GM19468 (cell line): ENCODE measurements at regions not wholly inside any gene's neighbourhood (a gene's known extent, or its start where the extent isn't known, plus 50 kb on each side); places are given as distances from the start of the nearest gene placed in this dataset.

ENCODE experiments used
- ATAC-seq: cut with Tn5 transposase; IDR thresholded peaks from one replicate; pipeline ENCODE4 v1.9.1; 2021; ENCODE audit warnings: mild to moderate bottlenecking, moderate library complexity, moderate number of reproducible peaks; ENCODE audit not compliant: unreplicated experiment; ENCODE audit errors: extremely low read depth

DNA sequence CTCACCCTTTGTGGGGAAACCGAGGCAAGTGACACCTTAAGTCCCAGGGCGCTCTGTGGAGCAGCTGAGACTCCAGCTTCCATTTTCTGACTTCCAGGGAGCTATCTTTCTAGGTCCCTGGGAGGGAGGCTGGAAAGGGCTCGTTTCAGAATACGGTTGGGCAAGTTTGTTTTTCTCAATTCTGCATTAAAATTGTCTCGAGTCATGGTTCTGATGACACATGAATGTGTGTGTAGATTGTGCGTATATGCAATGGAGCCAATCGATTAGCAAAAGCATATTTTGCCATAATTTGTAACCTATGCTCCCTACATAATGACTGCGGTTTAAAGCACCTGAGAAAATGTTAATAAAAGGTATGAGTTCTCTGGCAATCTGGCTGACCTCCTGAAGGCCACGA, 77.3 kb downstream of the SIK1 start:
- no peak for ATAC-seq

DNA sequence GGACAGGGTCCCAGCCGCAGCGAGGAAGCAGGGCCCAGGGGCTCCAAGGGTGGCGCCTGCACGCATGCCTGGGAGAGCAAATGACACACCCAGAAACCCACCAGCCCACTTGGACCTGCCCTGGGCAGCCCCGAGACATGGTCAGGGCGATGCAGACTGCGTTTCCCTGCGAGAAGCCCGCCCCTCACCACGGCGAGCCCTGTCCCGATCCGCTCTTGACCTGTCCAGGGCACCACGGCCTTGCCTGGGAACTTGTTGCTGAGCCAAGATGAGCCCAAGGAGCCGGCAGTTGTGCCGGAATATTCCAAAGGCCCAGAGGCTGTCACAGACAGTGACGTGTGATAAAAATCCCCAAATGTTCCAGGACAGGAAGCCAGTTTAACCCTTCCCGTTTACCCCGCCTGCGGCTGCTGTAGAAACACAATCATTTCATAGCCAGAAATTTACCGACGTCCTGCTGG, 78.1 kb downstream of the SIK1 start:
- no peak for ATAC-seq

DNA sequence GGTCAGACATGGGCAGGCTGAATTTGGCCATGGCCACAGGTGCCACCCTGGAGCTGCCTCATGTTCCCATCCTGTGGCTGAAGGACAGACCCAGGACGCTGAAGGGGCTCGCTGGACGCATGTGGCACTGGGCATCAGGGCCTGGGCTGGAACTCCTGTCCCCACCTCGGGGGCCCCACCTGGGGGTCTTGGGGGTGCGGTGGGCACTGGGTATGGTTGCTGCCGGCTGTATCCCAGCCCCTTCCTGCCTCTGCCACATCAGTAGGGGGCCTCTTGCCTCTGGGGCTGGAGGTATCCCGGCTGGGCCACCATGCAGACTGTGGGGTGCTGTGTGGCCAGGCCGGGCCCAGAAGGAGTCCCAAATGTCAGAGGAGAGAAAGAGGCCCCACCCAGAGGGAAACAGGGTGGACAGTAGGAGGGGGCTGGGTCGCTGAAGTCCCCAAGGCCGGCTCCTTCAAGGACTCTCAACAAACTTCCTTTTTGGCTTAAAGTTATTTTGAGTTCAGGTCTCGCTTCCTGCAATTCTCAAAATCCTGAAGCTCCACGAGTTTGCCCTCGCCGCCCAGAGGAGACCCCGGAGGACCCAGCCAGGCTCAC, 78.7 kb downstream of the SIK1 start:
- no peak for ATAC-seq

DNA sequence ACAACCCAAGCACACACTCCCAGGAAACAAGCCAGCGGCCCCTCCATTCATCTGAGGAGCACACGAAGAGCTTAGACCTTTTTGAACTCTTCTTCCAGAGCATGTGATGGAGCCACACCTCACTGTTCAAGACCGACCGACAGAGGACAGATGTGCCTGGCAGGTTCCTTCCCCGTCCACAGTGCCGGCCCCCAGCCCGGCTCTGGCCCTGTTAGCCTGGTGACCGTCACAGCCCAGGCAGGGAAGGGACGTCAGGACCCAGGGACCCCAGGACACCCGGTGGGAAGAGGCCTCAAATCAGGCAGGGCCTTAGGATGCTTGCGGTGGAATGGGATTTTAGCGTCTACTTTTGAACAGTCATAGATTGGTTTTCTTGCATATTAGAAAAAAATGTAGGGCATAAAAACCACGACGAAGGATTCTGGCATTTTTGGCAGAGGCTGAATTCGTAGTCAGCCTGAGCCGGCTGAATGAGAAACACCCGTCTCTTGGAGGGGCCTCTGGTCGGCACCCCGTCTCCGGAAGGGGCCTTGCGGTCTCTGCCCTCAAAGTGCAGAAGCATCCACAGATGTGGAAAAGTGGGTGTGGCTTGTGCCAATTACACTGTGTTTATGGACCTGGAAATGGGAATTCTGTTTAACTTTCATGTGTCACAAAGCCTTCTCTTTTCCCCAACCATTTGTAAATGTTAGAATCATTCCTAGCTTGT, 79.3 kb downstream of the SIK1 start:
- ATAC-seq, result no peak

DNA sequence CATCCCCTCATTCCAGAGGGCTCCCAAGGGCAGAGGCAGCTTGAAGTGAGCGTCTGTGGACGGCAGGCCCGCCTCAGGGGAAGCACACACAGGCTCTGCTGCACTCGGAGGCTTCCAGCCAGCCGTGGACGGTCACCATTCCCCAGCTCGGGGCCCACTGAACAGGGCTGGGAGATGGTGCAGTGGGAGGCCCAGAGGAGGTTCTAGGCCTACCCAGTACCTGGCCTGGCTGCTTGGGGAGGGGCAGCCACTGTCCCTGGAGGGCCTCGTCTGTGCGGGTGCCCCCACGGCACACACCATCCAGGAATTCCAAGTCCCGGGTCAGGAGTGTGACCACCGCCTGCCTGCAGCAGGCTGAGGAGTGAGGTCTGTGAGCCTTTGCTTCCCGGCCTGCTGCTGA, 80.4 kb downstream of the SIK1 start:
- no peak for ATAC-seq

DNA sequence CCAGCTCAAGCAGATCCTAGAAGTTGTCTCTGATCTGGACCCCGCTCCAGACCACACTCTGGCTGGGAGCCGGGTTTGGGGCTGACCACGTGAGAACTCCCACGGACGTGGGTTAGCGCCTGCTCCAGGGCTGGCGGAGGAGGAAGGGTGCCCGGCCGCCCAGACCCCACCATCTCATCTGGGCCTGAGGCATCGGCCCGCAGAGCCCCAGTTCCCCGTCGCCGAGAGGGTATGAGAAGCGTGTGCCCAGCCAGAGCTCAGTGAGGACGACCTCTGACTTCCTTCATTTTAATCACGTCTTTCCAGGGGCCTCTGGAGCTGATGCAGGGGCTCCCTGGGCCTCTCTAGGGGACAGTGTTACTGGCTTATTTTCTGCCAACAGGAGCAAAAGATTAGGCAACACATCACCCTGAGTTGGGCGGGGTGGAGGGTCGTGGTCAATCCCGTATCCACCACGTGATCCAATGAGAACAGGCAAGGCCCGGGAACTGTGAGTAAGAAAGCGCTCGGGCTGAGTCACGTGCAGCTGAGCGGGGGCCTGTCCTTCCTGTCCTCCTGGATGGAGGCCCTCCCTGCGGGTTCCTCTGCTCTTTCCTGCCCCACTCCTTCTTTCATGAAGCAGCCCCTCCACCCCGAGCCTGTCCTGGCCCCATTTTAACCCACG, 81.1 kb downstream of the SIK1 start:
- ATAC-seq, result no peak

DNA sequence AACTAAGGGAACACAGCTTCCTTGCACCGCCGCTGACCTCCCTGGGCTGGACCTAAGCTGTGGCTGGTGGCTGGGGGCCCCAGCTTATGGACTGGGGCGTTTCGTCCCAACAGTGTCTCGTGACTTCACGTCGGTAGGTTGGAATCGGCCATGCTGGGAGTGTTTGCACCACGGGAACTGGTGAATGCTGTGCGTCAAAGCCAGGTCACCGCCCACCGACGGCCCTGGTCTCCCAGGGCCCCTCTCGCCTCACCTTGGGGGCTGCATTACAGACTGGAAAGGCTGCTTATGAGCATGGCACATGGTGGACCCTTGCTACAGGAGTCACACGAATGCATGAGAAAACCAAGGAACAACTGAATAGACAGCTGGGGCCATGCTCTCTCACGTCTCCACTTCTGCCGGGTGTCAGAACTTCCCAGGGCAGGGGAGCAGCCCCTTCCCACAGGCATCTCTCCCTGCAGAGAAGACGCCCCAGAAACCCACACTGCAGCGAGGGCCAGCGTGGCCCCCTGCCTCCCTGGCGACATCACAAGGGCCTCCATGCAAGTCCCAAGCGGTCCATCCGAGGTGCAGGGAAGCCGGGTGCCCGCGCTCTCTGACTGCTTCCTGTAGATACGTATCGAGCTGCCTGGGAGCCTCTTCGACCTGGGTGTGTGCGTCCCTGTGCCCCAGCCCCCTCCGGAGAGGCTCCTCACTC, 81.7 kb downstream of the SIK1 start:
- no peak for ATAC-seq

DNA sequence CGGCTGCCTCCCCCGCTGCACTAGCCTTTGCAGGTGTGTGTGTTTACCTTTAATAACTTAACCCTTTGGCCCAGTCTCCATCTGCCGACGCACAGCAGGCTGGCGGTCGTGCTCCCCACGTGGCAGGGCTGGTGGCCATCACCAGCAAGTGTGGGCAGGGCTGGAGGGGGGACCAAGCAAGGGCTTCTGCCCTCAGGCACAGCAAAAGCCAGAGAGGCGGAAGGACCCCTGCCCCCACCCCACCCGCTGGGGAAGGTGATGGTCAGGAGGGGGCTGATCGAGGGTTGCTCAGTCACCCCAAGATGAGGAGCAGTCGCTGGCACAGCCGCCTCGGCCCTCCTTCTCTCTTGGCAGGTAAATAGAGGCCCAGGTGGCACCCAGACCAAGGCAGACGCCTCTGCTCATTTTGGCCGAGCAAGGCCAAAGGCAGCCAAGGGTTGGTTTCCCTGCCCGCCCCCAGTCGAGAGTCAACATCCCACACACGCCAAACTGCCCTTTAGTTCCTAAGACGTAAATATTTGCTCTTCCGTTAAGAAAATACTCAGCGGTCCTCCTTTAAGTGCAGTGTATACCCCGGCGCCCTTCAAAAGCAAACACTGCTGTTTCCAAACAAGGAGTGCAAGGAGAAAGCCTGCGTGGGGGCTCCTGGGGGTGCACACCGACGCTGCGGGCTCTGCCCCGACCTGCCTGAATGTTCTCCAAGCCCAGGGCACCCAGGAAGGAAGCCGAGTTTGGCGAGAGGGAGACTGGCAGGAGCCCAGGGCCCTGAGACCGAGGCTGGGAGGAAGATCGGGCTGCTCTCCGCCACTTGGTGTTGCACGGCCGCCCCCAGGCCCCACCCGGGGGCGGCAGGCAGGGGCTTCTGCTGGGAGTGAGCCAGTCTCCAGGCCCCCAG, 82.7 kb downstream of the SIK1 start:
- no peak for ATAC-seq

DNA sequence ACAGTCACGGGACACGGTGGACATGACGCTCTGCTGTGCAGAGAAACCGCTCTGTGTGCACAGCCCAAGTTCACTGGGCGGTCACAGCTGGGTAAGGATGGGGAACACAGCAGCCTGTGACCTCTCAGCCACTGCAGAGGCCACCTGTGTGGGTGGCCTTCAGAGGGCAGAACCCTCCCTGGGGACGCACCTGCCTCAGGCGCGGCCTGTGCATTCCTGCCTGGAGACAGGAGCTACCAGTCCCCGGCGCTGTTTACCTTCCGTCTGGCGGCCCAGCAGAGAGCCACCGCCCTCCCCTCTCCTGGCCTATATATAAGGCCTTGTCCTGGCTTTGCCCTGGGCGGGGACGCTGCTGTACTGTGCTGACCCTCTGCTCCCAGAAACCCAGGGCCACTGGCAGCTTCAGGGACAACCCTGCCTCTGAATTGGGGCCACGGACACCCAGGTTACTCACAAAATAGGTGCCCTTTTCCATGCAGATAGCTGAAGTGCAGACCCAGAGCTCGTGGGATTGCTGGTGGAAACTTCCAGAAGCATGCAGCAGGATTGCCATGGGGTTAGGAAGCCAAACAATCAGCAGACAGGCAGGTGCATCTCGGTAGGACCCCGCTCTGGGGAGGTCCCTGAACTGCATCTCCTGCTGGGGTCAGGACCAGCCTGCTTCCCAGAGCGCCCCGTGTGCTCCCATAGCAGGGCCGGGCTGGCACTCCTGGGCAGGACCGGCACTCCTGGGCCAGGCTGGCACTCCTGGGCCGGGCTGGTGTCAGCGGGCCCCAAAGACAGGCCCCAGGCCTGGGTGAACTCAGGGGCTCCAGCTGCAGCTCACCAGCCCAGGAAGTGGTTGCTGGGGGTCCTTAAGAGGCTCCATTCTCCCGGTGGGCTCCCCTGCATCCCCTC, 83.6 kb downstream of the SIK1 start:
- no peak for ATAC-seq

DNA sequence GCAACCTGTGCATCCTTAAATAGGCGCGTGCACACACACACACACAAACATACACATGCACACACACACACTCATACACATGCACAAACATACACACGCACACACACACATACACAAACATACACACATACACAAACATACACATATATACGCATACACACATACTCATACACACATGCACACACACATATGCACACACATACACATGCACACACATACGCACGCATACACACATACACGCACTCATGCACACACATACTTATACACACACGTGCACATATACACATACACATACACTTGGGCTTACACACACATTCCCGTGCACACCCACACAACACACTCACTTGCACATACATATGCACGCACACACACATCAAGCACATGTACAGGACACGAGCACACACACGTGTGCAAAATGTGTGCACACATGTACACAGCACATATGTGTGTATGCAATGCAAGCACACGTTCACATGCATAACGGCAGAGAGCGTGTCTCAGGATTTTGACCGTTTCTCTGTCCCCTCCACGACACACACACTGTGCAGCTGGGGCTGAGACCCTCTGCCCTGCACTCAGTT, 84.5 kb downstream of the SIK1 start:
- ATAC-seq, result no peak

DNA sequence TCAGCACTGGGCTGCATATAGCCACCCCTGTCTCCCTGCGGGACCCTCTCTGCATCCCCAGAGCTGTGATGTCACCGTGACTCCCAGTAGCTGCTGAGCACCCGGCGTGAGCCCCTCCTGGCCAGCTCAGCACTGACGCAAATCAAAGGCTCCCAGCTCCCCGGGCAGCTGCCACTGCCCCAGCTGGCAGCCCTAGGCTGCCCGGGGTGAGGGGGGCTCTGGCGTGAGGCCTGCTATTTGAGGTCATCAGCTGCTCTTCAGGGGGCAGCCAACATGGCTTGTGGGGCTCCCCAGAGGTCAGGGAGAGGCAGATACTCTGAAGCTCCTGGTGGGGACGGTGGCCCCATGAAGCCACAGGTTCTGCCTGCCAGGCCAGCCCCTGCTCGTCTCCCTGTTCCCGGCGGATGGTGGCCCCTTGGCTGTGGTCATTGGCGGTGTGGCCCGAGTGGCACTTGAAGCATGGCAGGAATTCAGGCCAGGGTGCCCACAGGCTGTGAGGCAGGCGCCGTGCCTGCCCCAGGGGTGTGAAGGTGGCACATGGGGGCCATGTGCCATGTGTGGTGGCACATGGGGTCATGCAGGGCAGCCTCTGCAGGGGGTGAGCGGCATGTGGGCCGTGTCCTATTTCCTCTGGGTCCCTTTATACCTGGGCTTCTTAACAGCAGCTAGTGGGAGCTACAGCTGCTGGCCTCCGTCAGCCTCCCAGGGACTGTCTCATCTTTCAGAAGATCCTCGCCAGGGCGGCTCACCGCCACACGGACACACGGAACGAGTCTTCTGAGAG, 85.4 kb downstream of the SIK1 start:
- no peak for ATAC-seq

DNA sequence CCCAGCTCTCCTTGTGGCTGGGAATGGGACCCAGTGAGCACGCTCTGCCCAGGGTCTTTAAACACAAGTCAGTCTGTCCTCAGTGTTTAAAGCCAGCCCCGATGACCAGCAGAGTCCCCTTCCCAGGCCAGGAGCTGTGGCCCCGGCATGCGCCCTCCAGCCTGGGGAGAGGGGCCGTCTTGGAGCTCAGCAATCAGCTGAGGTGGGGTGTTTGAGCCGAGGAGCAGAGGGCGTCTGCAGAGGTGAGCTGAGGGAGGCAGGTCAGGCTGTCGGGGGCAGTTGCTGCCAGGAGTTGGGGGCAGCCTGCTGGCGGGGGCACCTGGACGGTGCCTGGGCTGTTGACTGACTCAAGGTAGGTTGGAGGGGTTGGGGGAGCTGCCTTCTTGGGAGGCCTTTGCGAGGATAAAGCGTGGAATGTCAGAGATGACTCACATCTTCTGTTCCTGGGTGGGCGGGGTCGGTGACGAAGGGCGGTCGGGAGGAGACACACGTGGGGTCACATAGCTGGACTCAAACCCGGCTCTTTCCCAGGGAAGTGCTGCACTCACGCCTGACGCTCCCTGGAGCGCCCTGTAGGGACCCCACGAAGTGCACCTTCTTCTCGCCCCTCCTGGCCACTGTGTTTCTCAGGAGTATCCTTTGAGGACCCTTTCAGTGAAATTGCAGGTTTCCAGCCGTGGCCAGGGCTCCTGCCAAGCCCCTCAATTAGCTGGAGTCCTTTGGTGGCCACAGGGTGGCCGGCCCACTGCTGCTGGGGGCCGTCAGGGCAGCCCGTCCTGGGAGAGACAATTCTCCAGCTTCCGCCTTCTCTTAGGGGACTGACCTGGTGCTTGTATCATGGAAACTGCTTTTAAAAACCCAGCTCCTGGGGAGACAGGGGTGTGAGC, 86.2 kb downstream of the SIK1 start:
- no peak for ATAC-seq

DNA sequence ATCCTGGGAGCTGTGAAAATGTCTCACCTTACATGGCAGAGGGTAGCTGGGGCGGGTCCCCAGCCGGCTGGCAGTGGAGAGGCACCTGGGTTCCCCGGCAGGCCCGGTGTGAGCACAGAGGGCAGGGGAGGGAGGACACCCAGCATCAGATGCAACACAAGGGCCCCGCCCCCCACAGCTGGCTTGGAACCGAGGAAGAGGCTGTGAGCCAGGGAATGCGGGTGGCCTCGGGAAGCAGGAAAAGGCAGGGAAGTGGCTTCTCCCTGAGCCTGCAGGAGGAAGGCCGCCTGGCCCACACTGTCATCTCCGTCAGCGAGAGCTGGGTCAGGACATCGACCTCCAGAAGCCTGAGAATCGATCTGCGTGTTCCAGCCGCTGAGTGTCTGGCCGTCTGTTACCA, 87.3 kb downstream of the SIK1 start:
- no peak for ATAC-seq

DNA sequence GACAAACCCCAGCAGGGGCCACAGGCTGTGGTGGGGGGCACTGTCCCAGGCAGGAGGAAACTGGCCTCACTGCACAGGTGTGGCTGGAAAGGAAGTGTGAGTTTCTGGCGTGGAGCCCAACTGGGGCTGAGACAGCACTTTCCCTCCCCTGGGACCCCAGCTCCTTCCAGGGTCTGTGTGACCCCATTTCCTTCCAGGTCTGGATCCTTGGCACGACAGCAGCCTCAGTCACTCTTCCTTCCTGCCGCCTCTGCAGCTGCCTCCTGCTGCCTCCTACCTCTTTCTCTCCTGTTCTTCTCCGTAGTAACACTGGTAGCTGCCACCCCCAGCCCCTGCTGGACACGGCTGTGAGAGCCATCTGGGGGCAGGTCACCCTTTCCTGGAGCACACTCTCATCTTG, 88.0 kb downstream of the SIK1 start:
- no peak for ATAC-seq

DNA sequence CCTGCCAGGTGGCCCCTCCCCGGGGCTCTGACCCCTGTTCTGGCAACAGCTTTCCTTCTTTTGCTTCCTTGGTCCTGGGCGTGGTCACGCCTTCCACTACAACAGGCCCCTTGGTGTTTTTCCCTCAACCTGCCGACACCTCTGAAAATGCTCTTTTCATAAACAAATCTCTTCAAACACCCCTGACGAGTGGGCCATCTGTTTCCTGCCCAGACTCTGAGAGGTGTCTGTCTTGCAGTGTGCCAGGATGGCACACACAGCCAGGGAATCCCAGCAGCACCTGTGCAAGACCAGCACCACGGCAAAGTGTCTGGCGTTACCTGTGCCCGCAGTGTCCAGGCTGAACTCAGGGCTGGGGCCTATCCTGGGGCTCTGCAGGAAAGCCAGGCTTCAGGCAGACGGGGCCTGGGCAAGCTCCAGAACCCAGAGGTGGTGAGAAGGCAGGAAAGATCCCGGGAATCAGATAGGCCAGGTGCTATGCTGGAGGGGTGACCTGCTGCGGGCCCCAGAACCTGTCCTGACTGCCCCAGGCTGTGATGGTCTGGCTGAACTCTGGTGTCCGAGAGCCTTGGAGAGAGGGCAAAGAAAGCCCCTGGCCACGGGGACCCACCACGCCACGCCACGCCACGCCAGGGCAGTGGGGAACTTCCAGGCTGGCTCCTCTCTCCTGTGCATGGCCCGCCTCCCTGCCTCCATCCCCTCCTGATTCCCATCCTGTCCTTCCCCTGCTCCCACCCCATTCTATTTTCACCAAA, 88.9 kb downstream of the SIK1 start:
- ATAC-seq, result no peak

DNA sequence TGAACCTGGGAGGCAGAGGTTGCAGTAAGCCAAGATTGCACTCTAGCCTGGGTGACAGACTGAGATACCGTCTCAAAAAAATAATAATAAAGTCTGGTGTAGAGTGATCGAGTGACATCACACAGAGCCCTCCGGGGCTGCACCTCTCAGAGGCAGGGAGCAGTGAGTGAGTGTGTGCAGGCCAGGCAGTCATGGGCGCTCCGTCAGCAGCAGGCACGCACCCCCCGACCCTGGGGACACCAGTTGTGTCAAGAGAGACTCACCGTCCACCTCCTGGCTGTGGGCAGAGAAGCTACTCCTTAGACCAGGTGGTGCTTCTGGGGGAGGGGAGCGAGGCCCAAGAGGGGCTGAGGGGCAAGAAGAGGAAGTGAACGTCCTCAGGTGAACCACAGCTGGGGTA, 91.8 kb downstream of the SIK1 start:
- no peak for ATAC-seq
